ENCODE measurements at regions not wholly inside any gene's neighbourhood (a gene's known extent, or its start where the extent isn't known, plus 50 kb on each side); places are given as distances from the start of the nearest gene placed in this dataset.

GRCh38 chr4:25528391-25528790, 127.3 kb upstream of the SLC34A2 start:
- no peak for TF ChIP-seq EZH2phosphoT487 (IDR thresholded peaks at IDR 0.05; ENCODE audit: borderline replicate concordance, low read length)
- TF ChIP-seq, protein P1, sequence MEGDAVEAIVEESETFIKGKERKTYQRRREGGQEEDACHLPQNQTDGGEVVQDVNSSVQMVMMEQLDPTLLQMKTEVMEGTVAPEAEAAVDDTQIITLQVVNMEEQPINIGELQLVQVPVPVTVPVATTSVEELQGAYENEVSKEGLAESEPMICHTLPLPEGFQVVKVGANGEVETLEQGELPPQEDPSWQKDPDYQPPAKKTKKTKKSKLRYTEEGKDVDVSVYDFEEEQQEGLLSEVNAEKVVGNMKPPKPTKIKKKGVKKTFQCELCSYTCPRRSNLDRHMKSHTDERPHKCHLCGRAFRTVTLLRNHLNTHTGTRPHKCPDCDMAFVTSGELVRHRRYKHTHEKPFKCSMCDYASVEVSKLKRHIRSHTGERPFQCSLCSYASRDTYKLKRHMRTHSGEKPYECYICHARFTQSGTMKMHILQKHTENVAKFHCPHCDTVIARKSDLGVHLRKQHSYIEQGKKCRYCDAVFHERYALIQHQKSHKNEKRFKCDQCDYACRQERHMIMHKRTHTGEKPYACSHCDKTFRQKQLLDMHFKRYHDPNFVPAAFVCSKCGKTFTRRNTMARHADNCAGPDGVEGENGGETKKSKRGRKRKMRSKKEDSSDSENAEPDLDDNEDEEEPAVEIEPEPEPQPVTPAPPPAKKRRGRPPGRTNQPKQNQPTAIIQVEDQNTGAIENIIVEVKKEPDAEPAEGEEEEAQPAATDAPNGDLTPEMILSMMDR (IDR thresholded peaks at IDR 0.05; ENCODE audit: low read depth, low read length, poor library complexity, severe bottlenecking): no peak
- Histone ChIP-seq H3K9me2 (replicated peaks; ENCODE audit: control insufficient read depth, low read length) (no peaks in the 10 kb centered on the region), H3K79me2 (ENCODE audit: control insufficient read depth, low read length) (no peaks in the 10 kb centered on the region), H3K27ac (ENCODE audit: low read depth, low read length) (no peak overlapping the region), H4K20me1 (ENCODE audit: control insufficient read depth, insufficient read depth, low read depth, low read length) (no peaks in the 10 kb centered on the region), H3K27me3 (ENCODE audit: control insufficient read depth, low read length) (no peaks in the 10 kb centered on the region), H3K9me3 (ENCODE audit: control insufficient read depth, insufficient read depth, low read length) (no peaks in the 10 kb centered on the region), H3K4me3 (ENCODE audit: low read length) (no peak overlapping the region), H3K36me3 (ENCODE audit: control insufficient read depth, low read length) (no peaks in the 10 kb centered on the region), H3K4me2 (ENCODE audit: low read length) (no peak overlapping the region), H3K4me1 (ENCODE audit: control insufficient read depth, low read length) (peaks cover 21% of the 10 kb centered on the region), H3F3A (ENCODE audit: control insufficient read depth, insufficient read depth) (peaks cover 10% of the 10 kb centered on the region)

- no peaks in the 10 kb centered on the region for H3K79me2 ChIP-seq (ENCODE audit: control insufficient read depth, low read length)
- no peaks in the 10 kb centered on the region for H4K20me1 ChIP-seq (ENCODE audit: control insufficient read depth, insufficient read depth, low read depth, low read length)
- peaks cover 50% of the 10 kb centered on the region for H3K4me1 ChIP-seq (ENCODE audit: control insufficient read depth, low read length)
- H3K36me3 ChIP-seq (ENCODE audit: control insufficient read depth, low read length): no peaks in the 10 kb centered on the region
- H3K4me3 ChIP-seq (ENCODE audit: low read length): no peak overlapping the region
- no peaks in the 10 kb centered on the region for H3K9me3 ChIP-seq (ENCODE audit: control insufficient read depth, insufficient read depth, low read length)
- peak overlapping the region; percentile 41; the same call in 1 of the 2 replicates for H3K4me2 ChIP-seq (ENCODE audit: low read length)
- no peaks in the 10 kb centered on the region for H3K9me2 ChIP-seq (replicated peaks; ENCODE audit: control insufficient read depth, low read length)
- H3K27me3 ChIP-seq (ENCODE audit: control insufficient read depth, low read length): no peaks in the 10 kb centered on the region
- TF ChIP-seq EZH2phosphoT487 (IDR thresholded peaks at IDR 0.05; ENCODE audit: borderline replicate concordance, low read length): no peak
- TF ChIP-seq, protein P1 (IDR thresholded peaks at IDR 0.05; ENCODE audit: low read depth, low read length, poor library complexity, severe bottlenecking): peak; percentile 79
- H3F3A ChIP-seq (ENCODE audit: control insufficient read depth, insufficient read depth): peaks cover 26% of the 10 kb centered on the region
- H3K27ac ChIP-seq (ENCODE audit: low read depth, low read length): peak overlapping the region; percentile 58
Measured at GRCh38 chr4:25531272-25531671, 124.4 kb upstream of the SLC34A2 start.

DNA sequence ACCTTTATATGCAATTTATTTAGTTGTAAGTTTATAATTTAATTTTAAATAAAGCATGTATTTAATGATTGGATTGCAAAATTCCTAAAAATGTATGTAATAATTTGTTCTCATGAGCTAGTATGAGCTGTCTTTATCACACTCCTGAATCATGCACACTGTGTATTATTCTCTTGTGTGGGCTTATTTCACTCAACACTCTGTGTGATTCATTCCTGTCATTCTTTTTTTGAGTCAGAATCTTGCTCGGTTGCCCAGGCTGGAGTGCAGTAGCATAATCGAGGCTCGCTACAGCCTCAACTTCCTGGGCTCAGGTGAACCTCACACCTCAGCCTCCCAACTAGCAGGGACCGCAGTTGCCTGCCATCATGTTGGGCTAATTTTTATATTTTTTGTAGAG, 123.1 kb upstream of the SLC34A2 start:
- H3K4me2 ChIP-seq (ENCODE audit: low read length): no peak overlapping the region; the same call in 1 of the 2 replicates
- H3K9me3 ChIP-seq (ENCODE audit: control insufficient read depth, insufficient read depth, low read length): no peaks in the 10 kb centered on the region
- no peaks in the 10 kb centered on the region for H3K9me2 ChIP-seq (replicated peaks; ENCODE audit: control insufficient read depth, low read length)
- no peaks in the 10 kb centered on the region for H4K20me1 ChIP-seq (ENCODE audit: control insufficient read depth, insufficient read depth, low read depth, low read length)
- no peak overlapping the region for H3K4me3 ChIP-seq (ENCODE audit: low read length)
- H3K27me3 ChIP-seq (ENCODE audit: control insufficient read depth, low read length): no peaks in the 10 kb centered on the region
- H3K27ac ChIP-seq (ENCODE audit: low read depth, low read length): no peak overlapping the region
- H3K36me3 ChIP-seq (ENCODE audit: control insufficient read depth, low read length): no peaks in the 10 kb centered on the region
- no peaks in the 10 kb centered on the region for H3K79me2 ChIP-seq (ENCODE audit: control insufficient read depth, low read length)
- TF ChIP-seq, protein P1 (IDR thresholded peaks at IDR 0.05; ENCODE audit: low read depth, low read length, poor library complexity, severe bottlenecking): no peak
- TF ChIP-seq EZH2phosphoT487 (IDR thresholded peaks at IDR 0.05; ENCODE audit: borderline replicate concordance, low read length): no peak
- H3K4me1 ChIP-seq (ENCODE audit: control insufficient read depth, low read length): peaks cover 63% of the 10 kb centered on the region
- peaks cover 39% of the 10 kb centered on the region for H3F3A ChIP-seq (ENCODE audit: control insufficient read depth, insufficient read depth)
